ENCODE measurements at regions not wholly inside any gene's neighbourhood (a gene's known extent, or its start where the extent isn't known, plus 50 kb on each side); places are given as distances from the start of the nearest gene placed in this dataset.

DNA sequence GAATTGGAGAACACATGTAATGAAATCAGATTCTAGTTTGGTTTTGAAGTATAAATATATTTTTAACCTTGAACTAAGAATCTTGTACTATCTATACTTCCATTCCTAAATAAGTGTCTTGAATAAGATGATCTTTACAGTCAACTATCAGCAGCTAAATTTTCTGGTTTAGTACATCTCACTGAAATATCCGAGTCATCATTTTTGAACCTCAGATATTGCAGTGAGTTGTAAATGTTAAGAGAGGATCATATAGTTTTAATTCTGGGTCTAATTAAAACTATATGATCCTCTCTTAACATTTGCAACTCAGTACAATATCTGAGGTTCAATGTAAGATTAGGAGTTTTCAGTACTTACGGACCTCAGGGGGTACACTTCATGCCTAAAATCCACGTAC lies 768.8 kb upstream of the ADAMTS5 start:
- H3K4me1 ChIP-seq (ENCODE audit: insufficient read depth), result no peaks in the 10 kb centered on the region
- H3K27me3 ChIP-seq, result no peaks in the 10 kb centered on the region
- DNase-seq, result no peak
- no peak overlapping the region for H3K4me3 ChIP-seq
- WGBS, 3 donors, result 94 to 99% (median 96%) methylated on average over 3 of the region's 3 CpGs
- intact Hi-C loops (cut with DNase I), result no loop called here
- no peaks in the 10 kb centered on the region for H3K36me3 ChIP-seq
- H3K9me3 ChIP-seq, result no peaks in the 10 kb centered on the region
- no peak overlapping the region for H3K27ac ChIP-seq
- TF ChIP-seq POLR2A (IDR thresholded peaks at IDR 0.05) (no peak), CTCF (IDR thresholded peaks at IDR 0.05) (no peak), EP300 (IDR thresholded peaks at IDR 0.05) (no peak)

- Histone ChIP-seq H3K4me3 (no peak overlapping the region), H3K27me3 (no peaks in the 10 kb centered on the region), H3K36me3 (no peaks in the 10 kb centered on the region), H3K27ac (no peak overlapping the region), H3K9me3 (no peaks in the 10 kb centered on the region), H3K4me1 (ENCODE audit: insufficient read depth) (no peaks in the 10 kb centered on the region)
- intact Hi-C loops (cut with DNase I), result no loop called here
- TF ChIP-seq EP300 (IDR thresholded peaks at IDR 0.05), result no peak
- TF ChIP-seq CTCF (IDR thresholded peaks at IDR 0.05), result no peak
- TF ChIP-seq POLR2A (IDR thresholded peaks at IDR 0.05), result no peak
- no peak for DNase-seq
Measured at GRCh38 chr21:27734146-27734545, 767.3 kb upstream of the ADAMTS5 start.

GRCh38 chr21:27725916-27726315 lies 759.0 kb upstream of the ADAMTS5 start:
- Histone ChIP-seq H3K36me3 (no peaks in the 10 kb centered on the region), H3K4me1 (ENCODE audit: insufficient read depth) (no peaks in the 10 kb centered on the region), H3K27ac (no peak overlapping the region), H3K4me3 (no peak overlapping the region), H3K9me3 (no peaks in the 10 kb centered on the region), H3K27me3 (no peaks in the 10 kb centered on the region)
- DNase-seq, result no peak
- WGBS, 3 donors, result 71 to 78% (median 76%) methylated on average over 1 of the region's 1 CpG
- TF ChIP-seq POLR2A (IDR thresholded peaks at IDR 0.05) (no peak), EP300 (IDR thresholded peaks at IDR 0.05) (no peak), CTCF (IDR thresholded peaks at IDR 0.05) (no peak)
- intact Hi-C loops (cut with DNase I), result no loop called here

- Histone ChIP-seq H3K4me1 (ENCODE audit: insufficient read depth) (no peaks in the 10 kb centered on the region), H3K4me3 (no peak overlapping the region), H3K27me3 (no peaks in the 10 kb centered on the region), H3K27ac (no peak overlapping the region), H3K36me3 (no peaks in the 10 kb centered on the region), H3K9me3 (no peaks in the 10 kb centered on the region)
- DNase-seq, result no peak
- TF ChIP-seq POLR2A (IDR thresholded peaks at IDR 0.05), result no peak
- no peak for TF ChIP-seq EP300 (IDR thresholded peaks at IDR 0.05)
- no peak for TF ChIP-seq CTCF (IDR thresholded peaks at IDR 0.05)
- intact Hi-C loops (cut with DNase I), result no loop called here
Measured at GRCh38 chr21:27722095-27722494, 755.2 kb upstream of the ADAMTS5 start.

DNA sequence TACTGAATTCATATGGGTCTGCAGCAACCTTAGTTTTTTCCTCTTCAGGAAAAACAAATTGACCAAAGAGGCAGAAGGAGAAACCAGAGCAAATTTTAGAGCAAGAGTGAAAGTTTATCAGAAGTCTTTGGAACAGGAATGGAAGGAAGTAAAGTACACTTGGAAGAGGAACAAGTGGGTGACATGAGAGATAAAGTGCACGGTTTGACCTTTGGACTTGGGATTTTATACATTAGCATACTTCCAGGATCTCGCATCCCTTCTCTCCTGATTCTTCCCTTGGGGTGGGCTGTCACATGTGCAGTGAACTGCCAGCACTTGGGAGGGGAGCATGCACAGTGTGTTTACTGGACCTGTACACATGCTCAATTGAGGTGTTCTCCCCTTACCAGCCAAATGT lies 754.8 kb upstream of the ADAMTS5 start:
- no peak for DNase-seq
- no peak overlapping the region for H3K27ac ChIP-seq
- TF ChIP-seq POLR2A (IDR thresholded peaks at IDR 0.05) (no peak), EP300 (IDR thresholded peaks at IDR 0.05) (no peak), CTCF (IDR thresholded peaks at IDR 0.05) (no peak)
- H3K9me3 ChIP-seq, result no peaks in the 10 kb centered on the region
- intact Hi-C loops (cut with DNase I), result no loop called here
- H3K4me3 ChIP-seq, result no peak overlapping the region
- no peaks in the 10 kb centered on the region for H3K27me3 ChIP-seq
- WGBS, 3 donors, result 43 to 56% (median 45%) methylated on average over 2 of the region's 2 CpGs
- H3K36me3 ChIP-seq, result no peaks in the 10 kb centered on the region
- H3K4me1 ChIP-seq (ENCODE audit: insufficient read depth), result no peaks in the 10 kb centered on the region
